ENCODE measurements at regions not wholly inside any gene's neighbourhood (a gene's known extent, or its start where the extent isn't known, plus 50 kb on each side); places are given as distances from the start of the nearest gene placed in this dataset.
"Not testable (repeated sequence)": the region's sequence is repeated elsewhere in the genome, so short reads cannot be mapped to it uniquely, and the experiment has no call there.

DNA sequence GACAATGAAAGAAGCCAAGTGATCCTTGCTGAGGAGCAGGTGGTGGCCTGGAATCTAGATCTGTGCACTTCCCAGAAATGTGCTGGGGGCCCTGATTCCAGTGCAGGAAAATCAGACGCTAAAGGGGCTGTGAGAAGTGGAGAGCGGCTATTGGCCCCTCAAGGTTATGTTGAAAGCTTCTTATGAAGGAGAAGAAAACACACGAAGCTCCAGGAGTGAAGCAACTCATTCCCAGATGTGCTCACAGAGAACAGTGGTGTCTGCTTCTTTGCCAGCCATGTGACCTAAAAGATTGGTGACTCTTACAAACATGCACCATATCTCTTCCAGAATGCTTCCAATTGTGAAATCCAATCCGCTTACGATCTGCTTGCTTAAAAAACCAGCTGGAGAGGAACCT is 679.3 kb upstream of the IGFBP3 start:
- H3K4me1 ChIP-seq (ENCODE audit: insufficient read depth, low read length, poor library complexity, severe bottlenecking), result no peaks in the 10 kb centered on the region
- no peak overlapping the region for H3K4me2 ChIP-seq (ENCODE audit: low read depth, low read length, poor library complexity, severe bottlenecking)

DNA sequence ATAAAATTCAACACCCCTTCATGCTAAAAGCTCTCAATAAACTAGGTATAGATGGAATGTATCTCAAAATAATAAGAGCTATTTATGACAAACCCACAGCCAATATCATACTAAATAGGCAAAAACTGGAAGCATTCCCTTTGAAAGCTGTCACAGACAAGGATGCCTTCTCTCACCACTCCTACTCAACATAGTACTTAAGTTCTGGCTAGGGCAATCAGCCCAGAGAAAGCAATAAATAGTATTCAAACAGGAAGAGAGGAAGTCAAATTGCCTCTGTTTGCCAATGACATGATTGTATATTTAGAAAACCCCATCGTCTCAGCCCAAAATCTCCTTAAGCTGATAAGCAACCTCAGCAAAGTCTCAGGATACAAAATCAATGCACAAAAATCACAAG is 673.8 kb upstream of the IGFBP3 start:
- H3K4me2 ChIP-seq (ENCODE audit: low read depth, low read length, poor library complexity, severe bottlenecking); H3K79me2 ChIP-seq (ENCODE audit: insufficient read depth, low read length); H3F3A ChIP-seq (ENCODE audit: low read depth); H3K4me3 ChIP-seq (ENCODE audit: low read length, poor library complexity, severe bottlenecking); H3K27me3 ChIP-seq (ENCODE audit: insufficient read depth, low read length, poor library complexity, severe bottlenecking); H2AFZ ChIP-seq (ENCODE audit: low read length); H3K4me1 ChIP-seq (ENCODE audit: insufficient read depth, low read length, poor library complexity, severe bottlenecking); H3K36me3 ChIP-seq (ENCODE audit: insufficient read depth, low read length); H3K9me3 ChIP-seq (ENCODE audit: insufficient read depth, low read depth, low read length); H4K20me1 ChIP-seq (ENCODE audit: insufficient read depth, low read length, poor library complexity, severe bottlenecking); H3K9ac ChIP-seq (ENCODE audit: low read depth, low read length, poor library complexity, severe bottlenecking); H3K9me2 ChIP-seq (replicated peaks; ENCODE audit: low read depth, low read length): not testable (repeated sequence)

More for the DNA sequence above, 679.3 kb upstream of the IGFBP3 start:
- Histone ChIP-seq H4K20me1 (ENCODE audit: insufficient read depth, low read length, poor library complexity, severe bottlenecking) (no peaks in the 10 kb centered on the region), H2AFZ (ENCODE audit: low read length) (no peak overlapping the region), H3K27me3 (ENCODE audit: insufficient read depth, low read length, poor library complexity, severe bottlenecking) (no peaks in the 10 kb centered on the region), H3K9me3 (ENCODE audit: insufficient read depth, low read depth, low read length) (no peaks in the 10 kb centered on the region), H3K9ac (ENCODE audit: low read depth, low read length, poor library complexity, severe bottlenecking) (no peak overlapping the region), H3K9me2 (replicated peaks; ENCODE audit: low read depth, low read length) (no peaks in the 10 kb centered on the region), H3K36me3 (ENCODE audit: insufficient read depth, low read length) (no peaks in the 10 kb centered on the region), H3K79me2 (ENCODE audit: insufficient read depth, low read length) (no peaks in the 10 kb centered on the region), H3K4me3 (ENCODE audit: low read length, poor library complexity, severe bottlenecking) (no peak overlapping the region), H3F3A (ENCODE audit: low read depth) (no peaks in the 10 kb centered on the region)
- TF ChIP-seq, protein P1, sequence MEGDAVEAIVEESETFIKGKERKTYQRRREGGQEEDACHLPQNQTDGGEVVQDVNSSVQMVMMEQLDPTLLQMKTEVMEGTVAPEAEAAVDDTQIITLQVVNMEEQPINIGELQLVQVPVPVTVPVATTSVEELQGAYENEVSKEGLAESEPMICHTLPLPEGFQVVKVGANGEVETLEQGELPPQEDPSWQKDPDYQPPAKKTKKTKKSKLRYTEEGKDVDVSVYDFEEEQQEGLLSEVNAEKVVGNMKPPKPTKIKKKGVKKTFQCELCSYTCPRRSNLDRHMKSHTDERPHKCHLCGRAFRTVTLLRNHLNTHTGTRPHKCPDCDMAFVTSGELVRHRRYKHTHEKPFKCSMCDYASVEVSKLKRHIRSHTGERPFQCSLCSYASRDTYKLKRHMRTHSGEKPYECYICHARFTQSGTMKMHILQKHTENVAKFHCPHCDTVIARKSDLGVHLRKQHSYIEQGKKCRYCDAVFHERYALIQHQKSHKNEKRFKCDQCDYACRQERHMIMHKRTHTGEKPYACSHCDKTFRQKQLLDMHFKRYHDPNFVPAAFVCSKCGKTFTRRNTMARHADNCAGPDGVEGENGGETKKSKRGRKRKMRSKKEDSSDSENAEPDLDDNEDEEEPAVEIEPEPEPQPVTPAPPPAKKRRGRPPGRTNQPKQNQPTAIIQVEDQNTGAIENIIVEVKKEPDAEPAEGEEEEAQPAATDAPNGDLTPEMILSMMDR (conservative IDR thresholded peaks at IDR 0.05; ENCODE audit: low read length), result no peak
- TF ChIP-seq EZH2phosphoT487 (IDR thresholded peaks at IDR 0.05; ENCODE audit: borderline replicate concordance), result no peak

DNA sequence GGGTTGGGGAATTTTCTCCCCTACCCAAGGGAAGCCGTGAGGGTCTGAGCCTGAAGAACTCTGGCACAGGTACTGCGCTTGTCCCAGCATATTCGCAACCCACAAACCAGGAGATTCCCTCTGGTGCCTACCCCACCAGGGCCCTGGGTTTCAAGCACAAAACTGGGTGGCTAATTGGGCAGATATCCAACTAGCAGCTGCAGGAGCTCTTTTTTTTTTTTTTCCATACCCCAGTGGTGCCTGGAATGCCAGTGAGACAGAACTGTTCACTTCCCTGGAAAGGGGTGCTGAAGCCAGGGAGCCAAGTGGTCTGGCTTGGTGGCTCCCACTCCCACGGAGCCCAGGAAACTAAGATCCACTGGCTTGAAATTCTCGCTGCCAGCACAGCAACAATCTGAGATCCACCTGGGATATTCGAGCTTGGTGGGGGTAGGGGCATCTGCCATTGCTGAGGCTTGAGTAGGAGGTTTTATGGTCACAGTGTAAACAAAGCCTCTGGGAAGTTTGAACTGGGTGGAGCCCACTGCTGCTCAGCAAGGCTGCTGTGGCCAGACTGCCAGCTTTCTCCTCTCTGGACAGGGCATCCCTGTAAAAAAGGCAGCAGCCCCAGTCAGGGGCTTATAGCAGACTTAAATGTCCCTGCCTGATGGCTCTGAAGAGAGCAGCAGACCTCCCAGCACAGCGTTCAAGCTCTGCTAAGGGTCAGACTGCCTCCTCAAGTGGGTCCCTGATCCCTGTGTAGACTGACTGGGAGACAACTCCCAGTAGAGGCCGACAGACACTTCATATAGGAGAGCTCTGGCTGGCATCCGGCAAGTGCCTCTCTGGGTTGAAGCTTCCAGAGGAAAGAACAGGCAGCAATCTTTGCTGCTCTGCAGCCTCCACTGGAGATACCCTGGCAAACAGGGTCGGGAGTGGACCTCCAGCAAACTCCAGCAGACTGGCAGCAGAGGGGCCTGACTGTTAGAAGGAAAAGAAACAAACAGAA is 670.1 kb upstream of the IGFBP3 start:
- not testable (repeated sequence) for H3K4me3 ChIP-seq (ENCODE audit: low read length, poor library complexity, severe bottlenecking); H3K9ac ChIP-seq (ENCODE audit: low read depth, low read length, poor library complexity, severe bottlenecking); H4K20me1 ChIP-seq (ENCODE audit: insufficient read depth, low read length, poor library complexity, severe bottlenecking); H3K4me2 ChIP-seq (ENCODE audit: low read depth, low read length, poor library complexity, severe bottlenecking); H3K9me3 ChIP-seq (ENCODE audit: insufficient read depth, low read depth, low read length); H3K9me2 ChIP-seq (replicated peaks; ENCODE audit: low read depth, low read length); H3K27me3 ChIP-seq (ENCODE audit: insufficient read depth, low read length, poor library complexity, severe bottlenecking); H3K36me3 ChIP-seq (ENCODE audit: insufficient read depth, low read length); H2AFZ ChIP-seq (ENCODE audit: low read length); H3K4me1 ChIP-seq (ENCODE audit: insufficient read depth, low read length, poor library complexity, severe bottlenecking); H3K79me2 ChIP-seq (ENCODE audit: insufficient read depth, low read length); H3F3A ChIP-seq (ENCODE audit: low read depth)

DNA sequence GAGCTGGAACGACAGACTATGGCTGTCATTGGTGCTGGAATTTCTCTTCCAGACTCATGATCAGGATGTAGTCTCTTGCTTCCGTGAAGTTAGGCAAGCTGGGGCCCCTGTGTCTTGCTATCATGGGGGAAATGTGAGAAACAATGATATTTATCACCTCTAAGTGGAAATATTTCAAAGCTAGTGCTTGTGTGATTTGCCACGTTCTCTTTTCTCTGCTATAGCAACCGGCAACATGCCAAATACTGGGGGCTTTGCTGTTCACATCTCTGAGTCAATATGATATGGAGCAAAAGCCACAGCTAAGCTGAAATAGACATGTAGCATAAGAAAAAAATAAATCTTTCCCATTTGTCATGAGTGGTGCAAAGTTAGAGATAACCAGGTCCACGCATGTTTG is 668.2 kb upstream of the IGFBP3 start:
- Histone ChIP-seq H4K20me1 (ENCODE audit: insufficient read depth, low read length, poor library complexity, severe bottlenecking) (no peaks in the 10 kb centered on the region), H3K9ac (ENCODE audit: low read depth, low read length, poor library complexity, severe bottlenecking) (no peak overlapping the region), H2AFZ (ENCODE audit: low read length) (no peak overlapping the region), H3K9me3 (ENCODE audit: insufficient read depth, low read depth, low read length) (no peaks in the 10 kb centered on the region), H3K4me2 (ENCODE audit: low read depth, low read length, poor library complexity, severe bottlenecking) (no peak overlapping the region), H3F3A (ENCODE audit: low read depth) (no peaks in the 10 kb centered on the region), H3K36me3 (ENCODE audit: insufficient read depth, low read length) (no peaks in the 10 kb centered on the region), H3K4me3 (ENCODE audit: low read length, poor library complexity, severe bottlenecking) (no peak overlapping the region), H3K4me1 (ENCODE audit: insufficient read depth, low read length, poor library complexity, severe bottlenecking) (no peaks in the 10 kb centered on the region), H3K9me2 (replicated peaks; ENCODE audit: low read depth, low read length) (no peaks in the 10 kb centered on the region), H3K79me2 (ENCODE audit: insufficient read depth, low read length) (no peaks in the 10 kb centered on the region), H3K27me3 (ENCODE audit: insufficient read depth, low read length, poor library complexity, severe bottlenecking) (no peaks in the 10 kb centered on the region)
- TF ChIP-seq, protein P1 (conservative IDR thresholded peaks at IDR 0.05; ENCODE audit: low read length), result no peak
